ENCODE measurements at regions not wholly inside any gene's neighbourhood (a gene's known extent, or its start where the extent isn't known, plus 50 kb on each side); places are given as distances from the start of the nearest gene placed in this dataset.

DNA sequence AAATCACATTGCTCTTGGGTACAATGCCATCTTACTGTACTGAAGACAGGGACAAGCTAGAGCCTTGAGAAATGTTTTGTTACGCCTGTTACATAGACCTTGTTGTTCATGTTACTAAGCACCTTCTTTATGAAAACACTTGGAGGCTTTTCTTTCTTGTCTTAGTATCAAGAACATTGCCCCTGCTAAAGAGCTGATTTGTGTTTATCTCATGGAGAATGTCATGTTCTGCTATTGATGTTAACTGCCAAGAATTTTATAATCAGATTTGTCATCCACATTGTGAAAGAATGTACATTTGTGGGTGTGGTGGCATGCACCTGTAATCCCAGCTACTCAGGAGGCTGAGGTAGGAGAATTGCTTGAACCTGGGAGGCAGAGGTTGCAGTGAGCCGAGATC, 431.3 kb upstream of the MDFIC2 start:
- CTCF ChIA-PET: no interaction called here
- H3K9me3 Mint-ChIP-seq: no peaks in the 10 kb centered on the region
- intact Hi-C loops (cut with micrococcal nuclease): no loop called here
- peaks cover 14% of the 10 kb centered on the region for H3K27me3 Mint-ChIP-seq
- no peaks in the 10 kb centered on the region for H3K4me1 Mint-ChIP-seq (ENCODE audit: low read depth)
- H3K4me3 Mint-ChIP-seq: no peak overlapping the region
- no peak overlapping the region for H3K27ac Mint-ChIP-seq
- DNase-seq: no peak
- POLR2A ChIA-PET: no interaction called here
- H3K36me3 Mint-ChIP-seq: no peaks in the 10 kb centered on the region

DNA sequence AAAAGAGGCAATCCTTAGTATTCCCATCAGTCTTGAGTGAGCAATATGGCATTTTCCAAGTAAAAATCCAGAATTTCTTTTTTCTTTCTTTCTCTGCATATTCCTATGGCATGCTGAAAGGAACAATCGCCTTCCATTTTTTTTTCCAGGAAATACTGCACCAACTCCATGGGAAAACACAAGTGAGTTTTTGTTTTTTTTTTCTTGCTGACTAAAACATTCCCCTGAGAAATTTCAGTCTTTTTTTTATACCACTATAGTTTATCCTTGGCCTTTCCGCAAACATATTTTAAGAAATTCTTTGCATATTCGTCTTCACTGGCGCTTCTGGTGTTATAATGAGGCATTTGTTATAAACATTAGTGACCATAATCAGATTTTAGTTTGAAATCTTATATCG, 429.6 kb upstream of the MDFIC2 start:
- H3K27ac Mint-ChIP-seq: no peak overlapping the region
- ChIA-PET CTCF (no interaction called here), POLR2A (no interaction called here)
- H3K4me3 Mint-ChIP-seq: no peak overlapping the region
- DNase-seq: no peak
- H3K9me3 Mint-ChIP-seq: no peaks in the 10 kb centered on the region
- H3K4me1 Mint-ChIP-seq (ENCODE audit: low read depth): no peaks in the 10 kb centered on the region
- intact Hi-C loops (cut with micrococcal nuclease): no loop called here
- peaks cover 2% of the 10 kb centered on the region for H3K27me3 Mint-ChIP-seq
- no peaks in the 10 kb centered on the region for H3K36me3 Mint-ChIP-seq

DNA sequence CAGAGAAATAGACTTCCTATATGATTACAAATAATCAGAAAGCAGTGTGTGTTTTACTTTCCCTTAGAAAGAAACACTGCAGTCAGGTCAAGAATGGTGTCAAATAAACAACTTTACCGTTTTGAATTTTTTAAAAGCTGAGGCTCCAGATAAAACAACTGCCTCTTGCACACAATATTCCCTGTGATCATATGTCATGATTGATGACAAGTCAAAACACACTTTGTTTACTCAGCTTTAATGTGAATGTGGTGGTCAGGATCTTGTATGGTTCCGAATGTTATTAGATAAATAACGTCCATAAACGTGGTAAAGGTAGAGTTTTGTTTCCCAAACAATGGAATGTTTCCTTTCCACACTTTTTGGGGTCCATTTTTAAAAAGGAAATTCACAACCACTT, 428.4 kb upstream of the MDFIC2 start:
- POLR2A ChIA-PET: no interaction called here
- H3K27me3 Mint-ChIP-seq: peaks cover 2% of the 10 kb centered on the region
- no peak overlapping the region for H3K4me3 Mint-ChIP-seq
- no peaks in the 10 kb centered on the region for H3K4me1 Mint-ChIP-seq (ENCODE audit: low read depth)
- intact Hi-C loops (cut with micrococcal nuclease): no loop called here
- no peaks in the 10 kb centered on the region for H3K36me3 Mint-ChIP-seq
- no peak overlapping the region for H3K27ac Mint-ChIP-seq
- no peaks in the 10 kb centered on the region for H3K9me3 Mint-ChIP-seq
- CTCF ChIA-PET: no interaction called here
- DNase-seq: no peak

GRCh38 chr3:70740071-70740470, 427.6 kb upstream of the MDFIC2 start:
- H3K9me3 Mint-ChIP-seq: no peaks in the 10 kb centered on the region
- H3K4me1 Mint-ChIP-seq (ENCODE audit: low read depth): no peaks in the 10 kb centered on the region
- H3K27ac Mint-ChIP-seq: no peak overlapping the region
- CTCF ChIA-PET: no interaction called here
- no peak for DNase-seq
- no peak overlapping the region for H3K4me3 Mint-ChIP-seq
- intact Hi-C loops (cut with micrococcal nuclease): no loop called here
- no peaks in the 10 kb centered on the region for H3K36me3 Mint-ChIP-seq
- POLR2A ChIA-PET: no interaction called here
- H3K27me3 Mint-ChIP-seq: no peaks in the 10 kb centered on the region

DNA sequence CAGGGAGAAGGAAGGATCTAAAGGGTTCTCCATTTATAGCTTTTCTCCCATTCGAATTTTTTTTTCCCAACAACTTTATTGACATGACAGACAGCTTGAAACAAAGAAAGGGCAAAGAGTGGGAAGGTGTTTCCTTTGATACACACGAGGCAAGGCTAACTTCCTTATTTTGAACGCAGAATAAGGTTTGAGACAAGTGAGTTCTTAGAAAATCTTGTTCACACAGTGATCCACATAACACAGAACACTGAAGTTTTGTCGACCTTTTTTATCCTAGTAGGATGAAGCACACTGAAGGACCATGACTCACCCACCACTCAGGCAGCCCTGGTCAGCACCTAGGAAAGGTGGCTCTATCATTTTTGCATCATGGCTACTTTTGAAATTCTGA, 425.8 kb upstream of the MDFIC2 start:
- Mint-ChIP-seq H3K4me1 (ENCODE audit: low read depth) (no peaks in the 10 kb centered on the region), H3K4me3 (no peak overlapping the region), H3K36me3 (no peaks in the 10 kb centered on the region), H3K27me3 (peaks cover 7% of the 10 kb centered on the region), H3K27ac (no peak overlapping the region), H3K9me3 (no peaks in the 10 kb centered on the region)
- no peak for DNase-seq
- ChIA-PET POLR2A (interaction anchor here (0.5 kb wide), 1 partner anchor 35 kb away, joined by 3 read pairs; no protein-coding TSS in a partner anchor), CTCF (no interaction called here)
- intact Hi-C loops (cut with micrococcal nuclease): no loop called here

- intact Hi-C loops (cut with micrococcal nuclease): no loop called here
- Mint-ChIP-seq H3K27me3 (peaks cover 7% of the 10 kb centered on the region), H3K4me1 (ENCODE audit: low read depth) (no peaks in the 10 kb centered on the region), H3K4me3 (no peak overlapping the region), H3K36me3 (no peaks in the 10 kb centered on the region), H3K9me3 (no peaks in the 10 kb centered on the region), H3K27ac (no peak overlapping the region)
- POLR2A ChIA-PET: no interaction called here
- DNase-seq: no peak
- CTCF ChIA-PET: no interaction called here
Observed at GRCh38 chr3:70737666-70738290, 425.3 kb upstream of the MDFIC2 start.

DNA sequence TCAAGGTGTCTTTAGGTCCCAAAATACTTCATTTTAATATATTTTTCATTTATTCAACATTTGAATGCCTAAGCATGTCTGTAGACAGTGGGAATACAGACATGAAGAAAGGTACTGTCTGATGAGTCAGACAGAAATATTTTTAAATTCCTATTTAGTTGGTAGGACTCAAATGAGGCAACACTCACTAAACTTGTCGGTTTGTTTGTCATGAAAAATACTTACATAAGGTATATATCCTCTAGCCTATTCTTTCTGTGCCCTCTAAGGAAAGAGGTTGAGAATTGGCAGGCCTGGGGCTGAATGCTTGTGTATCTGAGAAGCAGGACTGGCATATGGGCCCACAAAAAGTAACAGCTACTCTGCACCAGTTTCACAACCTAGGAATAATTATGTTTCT, 423.6 kb upstream of the MDFIC2 start:
- Mint-ChIP-seq H3K4me3 (no peak overlapping the region), H3K27me3 (peaks cover 9% of the 10 kb centered on the region), H3K36me3 (no peaks in the 10 kb centered on the region), H3K9me3 (no peaks in the 10 kb centered on the region), H3K4me1 (ENCODE audit: low read depth) (no peaks in the 10 kb centered on the region), H3K27ac (no peak overlapping the region)
- DNase-seq: no peak
- CTCF ChIA-PET: no interaction called here
- POLR2A ChIA-PET: no interaction called here
- intact Hi-C loops (cut with micrococcal nuclease): no loop called here

- ChIA-PET POLR2A (no interaction called here), CTCF (no interaction called here)
- H3K9me3 Mint-ChIP-seq: no peaks in the 10 kb centered on the region
- no peak overlapping the region for H3K4me3 Mint-ChIP-seq
- intact Hi-C loops (cut with micrococcal nuclease): no loop called here
- H3K27me3 Mint-ChIP-seq: peaks cover 9% of the 10 kb centered on the region
- H3K4me1 Mint-ChIP-seq (ENCODE audit: low read depth): no peaks in the 10 kb centered on the region
- no peak overlapping the region for H3K27ac Mint-ChIP-seq
- no peaks in the 10 kb centered on the region for H3K36me3 Mint-ChIP-seq
- DNase-seq: no peak
Observed at GRCh38 chr3:70734756-70735155, 422.3 kb upstream of the MDFIC2 start.

DNA sequence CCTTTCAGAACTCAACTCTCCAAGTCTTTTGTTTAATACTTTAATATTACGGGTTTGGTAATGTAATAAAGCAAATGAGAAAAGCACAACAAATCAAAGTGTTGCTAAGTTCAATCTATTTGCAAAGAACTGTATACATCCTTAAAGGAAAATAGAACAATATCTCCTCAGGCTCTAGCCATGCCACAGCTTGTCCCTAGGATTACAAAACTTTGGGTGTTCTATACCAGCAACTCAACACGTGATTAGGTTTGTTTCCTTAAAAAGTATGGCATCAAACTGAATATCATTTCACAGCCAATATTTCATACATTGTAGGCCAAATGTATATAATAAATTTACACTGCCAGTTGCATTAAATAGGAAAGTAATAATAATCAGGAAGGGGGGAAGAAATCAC, 418.6 kb upstream of the MDFIC2 start:
- CTCF ChIA-PET: no interaction called here
- intact Hi-C loops (cut with micrococcal nuclease): no loop called here
- no peak overlapping the region for H3K4me3 Mint-ChIP-seq
- DNase-seq: no peak
- POLR2A ChIA-PET: no interaction called here
- H3K9me3 Mint-ChIP-seq: no peaks in the 10 kb centered on the region
- H3K36me3 Mint-ChIP-seq: no peaks in the 10 kb centered on the region
- H3K4me1 Mint-ChIP-seq (ENCODE audit: low read depth): no peaks in the 10 kb centered on the region
- H3K27ac Mint-ChIP-seq: no peak overlapping the region
- peaks cover 9% of the 10 kb centered on the region for H3K27me3 Mint-ChIP-seq

DNA sequence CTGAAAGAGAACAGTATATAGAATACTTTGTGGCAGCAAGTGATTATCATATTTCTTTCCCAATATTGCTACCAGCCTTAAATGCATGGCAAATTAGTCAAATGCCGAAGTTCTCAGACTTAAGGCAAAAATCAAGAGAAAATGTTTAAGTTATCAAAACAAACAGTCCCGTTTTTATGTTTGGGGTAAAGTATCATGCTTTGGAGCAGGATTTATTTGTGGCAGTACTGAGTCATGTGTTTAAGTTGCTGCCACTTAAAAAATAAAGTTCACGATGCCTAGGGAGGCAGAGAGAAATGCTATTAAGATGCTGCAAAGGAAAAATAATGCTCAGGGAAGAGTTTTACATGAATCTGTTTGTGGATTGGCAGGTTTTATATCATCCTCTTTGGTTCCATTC, 417.4 kb upstream of the MDFIC2 start:
- H3K4me3 Mint-ChIP-seq: no peak overlapping the region
- ChIA-PET CTCF (no interaction called here), POLR2A (no interaction called here)

DNA sequence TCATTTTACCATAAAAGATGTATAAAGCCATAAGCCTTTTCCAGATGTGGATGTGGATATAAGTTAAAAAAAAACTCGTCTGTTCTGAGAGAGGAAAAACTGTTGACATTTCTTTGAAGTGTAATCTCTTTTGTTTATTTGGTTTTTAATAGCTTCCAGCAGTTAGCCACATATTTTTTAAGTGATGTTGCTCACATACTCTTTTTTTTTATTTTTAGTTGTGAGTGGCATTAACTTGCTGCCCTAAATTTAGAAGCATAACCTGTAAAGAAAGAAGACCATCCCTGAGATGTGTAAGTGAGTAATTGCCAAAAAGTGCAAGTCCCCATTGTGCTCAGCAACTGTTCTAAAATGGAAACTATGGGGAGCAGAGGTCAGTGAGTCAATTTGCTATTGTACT, 415.9 kb upstream of the MDFIC2 start:
- CTCF ChIA-PET: no interaction called here
- no peak overlapping the region for H3K4me3 Mint-ChIP-seq
- no peaks in the 10 kb centered on the region for H3K9me3 Mint-ChIP-seq
- peaks cover 3% of the 10 kb centered on the region for H3K27me3 Mint-ChIP-seq
- intact Hi-C loops (cut with micrococcal nuclease): no loop called here
- no peaks in the 10 kb centered on the region for H3K36me3 Mint-ChIP-seq
- no peak overlapping the region for H3K27ac Mint-ChIP-seq
- DNase-seq: no peak
- H3K4me1 Mint-ChIP-seq (ENCODE audit: low read depth): no peaks in the 10 kb centered on the region
- POLR2A ChIA-PET: no interaction called here

More for the DNA sequence above, 417.4 kb upstream of the MDFIC2 start:
- Mint-ChIP-seq H3K4me1 (ENCODE audit: low read depth) (no peaks in the 10 kb centered on the region), H3K9me3 (no peaks in the 10 kb centered on the region), H3K27ac (no peak overlapping the region), H3K27me3 (peaks cover 9% of the 10 kb centered on the region), H3K36me3 (no peaks in the 10 kb centered on the region)
- DNase-seq: no peak
- intact Hi-C loops (cut with micrococcal nuclease): no loop called here

GRCh38 chr3:70726961-70727360, 414.5 kb upstream of the MDFIC2 start:
- ChIA-PET POLR2A (no interaction called here), CTCF (no interaction called here)
- H3K27me3 Mint-ChIP-seq: peaks cover 2% of the 10 kb centered on the region
- H3K9me3 Mint-ChIP-seq: no peaks in the 10 kb centered on the region
- DNase-seq: no peak
- no peaks in the 10 kb centered on the region for H3K36me3 Mint-ChIP-seq
- H3K4me1 Mint-ChIP-seq (ENCODE audit: low read depth): no peaks in the 10 kb centered on the region
- no peak overlapping the region for H3K4me3 Mint-ChIP-seq
- intact Hi-C loops (cut with micrococcal nuclease): no loop called here
- no peak overlapping the region for H3K27ac Mint-ChIP-seq

GRCh38 chr3:70726096-70726938, 413.9 kb upstream of the MDFIC2 start:
- Mint-ChIP-seq H3K36me3 (no peaks in the 10 kb centered on the region), H3K27ac (no peak overlapping the region), H3K4me3 (no peak overlapping the region), H3K9me3 (no peaks in the 10 kb centered on the region), H3K27me3 (peaks cover 2% of the 10 kb centered on the region), H3K4me1 (ENCODE audit: low read depth) (no peaks in the 10 kb centered on the region)
- CTCF ChIA-PET: interaction anchor here (0.7 kb wide), 1 partner anchor 282 kb away, joined by 3 read pairs; no protein-coding TSS in a partner anchor
- DNase-seq: no peak
- POLR2A ChIA-PET: no interaction called here
- intact Hi-C loops (cut with micrococcal nuclease): no loop called here

All from activated CD4-positive, alpha-beta memory T cell treated with anti-CD3 and anti-CD28 coated beads for 36 hours (primary cell).